Coronary artery (tissue), 2 donors: ENCODE measurements at regions not wholly inside any gene's neighbourhood (a gene's known extent, or its start where the extent isn't known, plus 50 kb on each side); places are given as distances from the start of the nearest gene placed in this dataset.
"Not testable (repeated sequence)": the region's sequence is repeated elsewhere in the genome, so short reads cannot be mapped to it uniquely, and the experiment has no call there.

ENCODE experiments used
- DNase-seq: peaks from one replicate; pipeline ENCODE4 v3.0.0-alpha.2; 2017; ENCODE audit warnings: low spot score
- H3K27ac ChIP-seq, 2 donors: fragments of 200-600 bp; sonication (generic); one replicate each; pipeline ENCODE4 v1.5.1; 2016 to 2019
- H3K4me3 ChIP-seq: fragments of 200-600 bp; sonication (generic); 2 replicates; pipeline ENCODE4 v1.5.1; 2016; ENCODE audit warnings: mild to moderate bottlenecking, moderate library complexity
- TF ChIP-seq, protein P1 (sequence below): fragments of 200-600 bp; sonication (generic); IDR thresholded peaks from one replicate; pipeline ENCODE4 v1.5.1; 2019; ENCODE audit warnings: antibody characterized with exemption

DNA sequence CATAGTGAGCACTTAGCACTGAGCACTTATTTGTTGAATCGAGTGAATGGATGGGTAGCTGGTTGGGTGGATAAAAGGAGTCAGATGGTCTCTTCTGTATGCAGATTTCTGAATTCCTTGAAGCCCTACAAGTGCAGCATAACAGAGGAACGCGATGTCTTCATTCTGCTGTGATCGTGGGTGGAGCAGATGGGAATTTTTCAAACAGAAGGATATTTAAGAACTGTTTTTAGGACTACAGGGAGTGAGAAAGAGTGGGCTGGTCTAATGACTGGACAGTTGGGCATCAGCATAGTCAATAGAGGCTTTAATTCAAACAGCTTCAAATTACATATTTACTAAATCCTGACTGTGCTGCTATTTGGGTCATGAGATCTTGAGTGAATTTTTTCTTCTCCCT, 253.2 kb downstream of the CEMIP2 start:
- DNase-seq, result no peak
- TF ChIP-seq, protein P1, sequence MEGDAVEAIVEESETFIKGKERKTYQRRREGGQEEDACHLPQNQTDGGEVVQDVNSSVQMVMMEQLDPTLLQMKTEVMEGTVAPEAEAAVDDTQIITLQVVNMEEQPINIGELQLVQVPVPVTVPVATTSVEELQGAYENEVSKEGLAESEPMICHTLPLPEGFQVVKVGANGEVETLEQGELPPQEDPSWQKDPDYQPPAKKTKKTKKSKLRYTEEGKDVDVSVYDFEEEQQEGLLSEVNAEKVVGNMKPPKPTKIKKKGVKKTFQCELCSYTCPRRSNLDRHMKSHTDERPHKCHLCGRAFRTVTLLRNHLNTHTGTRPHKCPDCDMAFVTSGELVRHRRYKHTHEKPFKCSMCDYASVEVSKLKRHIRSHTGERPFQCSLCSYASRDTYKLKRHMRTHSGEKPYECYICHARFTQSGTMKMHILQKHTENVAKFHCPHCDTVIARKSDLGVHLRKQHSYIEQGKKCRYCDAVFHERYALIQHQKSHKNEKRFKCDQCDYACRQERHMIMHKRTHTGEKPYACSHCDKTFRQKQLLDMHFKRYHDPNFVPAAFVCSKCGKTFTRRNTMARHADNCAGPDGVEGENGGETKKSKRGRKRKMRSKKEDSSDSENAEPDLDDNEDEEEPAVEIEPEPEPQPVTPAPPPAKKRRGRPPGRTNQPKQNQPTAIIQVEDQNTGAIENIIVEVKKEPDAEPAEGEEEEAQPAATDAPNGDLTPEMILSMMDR, result no peak
- H3K4me3 ChIP-seq, result no peak overlapping the region
- H3K27ac ChIP-seq, result no peak overlapping the region

DNA sequence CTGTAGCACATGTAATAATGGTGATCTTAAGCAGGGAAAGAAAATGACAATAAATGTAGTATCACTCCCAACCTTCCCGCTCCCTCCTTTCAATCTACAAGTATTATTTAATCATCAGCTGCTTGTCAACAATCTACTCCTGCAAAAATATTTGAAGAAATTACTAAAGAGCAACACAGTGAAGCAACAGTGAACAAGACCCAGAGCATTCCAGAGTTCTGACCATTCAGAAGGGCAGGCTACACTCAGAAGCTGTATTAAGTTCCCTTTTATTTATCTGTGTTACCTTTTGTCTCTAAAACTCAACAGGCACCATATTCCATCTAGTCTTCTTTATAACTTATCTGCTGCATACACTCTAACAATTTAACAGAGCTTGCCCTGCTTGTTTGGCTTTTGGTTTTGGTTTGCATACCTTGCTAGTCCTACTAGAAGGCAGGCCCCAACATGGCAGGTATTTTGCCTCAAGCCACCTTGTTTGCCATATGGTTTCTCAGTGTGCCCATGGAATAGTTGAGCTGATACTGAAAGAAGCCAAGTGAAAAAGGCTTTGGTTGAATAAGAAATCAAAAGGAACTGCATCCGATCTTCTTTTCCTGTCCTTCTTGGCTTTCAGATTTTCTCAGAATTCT, 253.9 kb downstream of the CEMIP2 start:
- no peak for DNase-seq
- no peak overlapping the region for H3K27ac ChIP-seq
- TF ChIP-seq, protein P1, result no peak
- no peak overlapping the region for H3K4me3 ChIP-seq

DNA sequence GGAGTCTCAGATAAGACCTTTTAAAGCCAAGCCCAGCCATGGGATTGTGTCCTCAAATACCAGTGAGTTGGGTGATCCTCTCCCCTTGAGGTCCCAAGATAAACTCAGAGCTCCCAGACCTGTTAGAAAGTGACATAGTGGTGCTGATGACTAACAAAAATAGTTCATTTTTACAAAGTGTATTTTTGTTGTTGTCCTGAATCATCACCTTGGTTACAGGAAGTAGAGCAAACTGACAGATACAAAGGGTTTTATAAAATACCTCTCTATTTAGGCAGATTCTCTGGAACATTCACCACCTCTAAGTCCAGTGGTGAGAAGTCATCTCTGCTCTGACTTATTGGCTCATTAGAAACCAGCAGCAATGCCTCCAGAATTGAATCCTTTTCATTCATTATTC, 259.3 kb downstream of the CEMIP2 start:
- Histone ChIP-seq H3K4me3 (no peak overlapping the region), H3K27ac (no peak overlapping the region)
- TF ChIP-seq, protein P1, result no peak
- no peak for DNase-seq

DNA sequence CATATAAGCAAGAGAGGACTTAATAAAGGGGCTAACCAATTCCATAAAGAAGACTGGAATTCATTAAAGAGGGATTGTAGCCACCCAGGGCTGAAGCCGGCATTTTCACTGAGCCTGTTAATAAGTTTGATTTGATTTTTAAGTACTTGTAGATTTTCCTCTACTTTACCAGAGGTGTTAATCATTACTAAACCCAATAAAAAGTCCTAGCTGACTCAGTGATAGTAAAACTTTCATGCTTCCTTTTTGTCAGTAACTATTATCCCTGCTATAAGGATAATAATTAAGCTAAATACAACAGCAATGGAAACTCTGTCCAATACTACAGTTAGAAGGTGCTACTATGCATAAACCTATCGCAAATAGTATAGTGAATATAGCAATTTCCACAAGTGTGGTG, 260.2 kb downstream of the CEMIP2 start:
- not testable (repeated sequence) for H3K4me3 ChIP-seq, H3K27ac ChIP-seq, DNase-seq

DNA sequence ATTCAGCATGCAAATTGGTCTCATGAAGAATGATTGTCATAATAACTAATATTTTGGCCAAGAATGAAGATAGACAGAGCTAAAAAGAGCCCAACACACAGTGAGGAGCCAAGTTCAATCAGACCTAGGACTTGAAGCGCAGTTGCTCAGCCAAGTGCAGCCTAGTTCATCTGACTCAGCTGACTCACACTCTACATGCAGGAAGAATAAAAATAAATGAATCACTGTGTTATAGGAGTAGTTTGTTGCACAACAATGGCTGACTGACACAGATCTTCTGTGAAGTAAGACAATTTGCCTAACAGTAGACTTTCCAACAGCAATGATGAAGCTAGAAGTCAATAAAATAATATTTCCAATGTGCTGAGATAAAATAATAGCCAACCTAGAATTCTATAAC, 261.5 kb downstream of the CEMIP2 start:
- Histone ChIP-seq H3K27ac (no peak overlapping the region), H3K4me3 (no peak overlapping the region)
- no peak for DNase-seq
- TF ChIP-seq, protein P1, result no peak

DNA sequence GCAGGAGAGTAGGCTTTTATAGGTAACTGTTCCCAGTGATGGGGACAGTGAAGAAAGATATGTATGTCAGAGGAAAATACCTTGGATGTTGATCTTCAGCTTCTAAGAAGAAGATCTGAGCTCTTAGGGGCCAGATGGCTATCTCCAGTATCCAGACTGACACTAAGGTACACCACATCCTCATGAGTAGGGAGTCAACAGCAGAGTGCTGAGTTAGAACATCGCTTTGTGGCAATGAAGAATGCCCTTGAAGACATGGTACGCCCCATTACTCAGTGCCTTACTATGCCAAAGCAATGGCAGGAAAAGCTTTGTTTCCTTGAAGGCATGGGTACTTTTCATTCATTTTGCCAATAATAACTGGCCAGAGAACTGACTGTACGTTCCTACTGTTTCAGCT, 263.7 kb downstream of the CEMIP2 start:
- DNase-seq, result no peak
- no peak overlapping the region for H3K4me3 ChIP-seq
- no peak overlapping the region for H3K27ac ChIP-seq
- TF ChIP-seq, protein P1, result no peak

DNA sequence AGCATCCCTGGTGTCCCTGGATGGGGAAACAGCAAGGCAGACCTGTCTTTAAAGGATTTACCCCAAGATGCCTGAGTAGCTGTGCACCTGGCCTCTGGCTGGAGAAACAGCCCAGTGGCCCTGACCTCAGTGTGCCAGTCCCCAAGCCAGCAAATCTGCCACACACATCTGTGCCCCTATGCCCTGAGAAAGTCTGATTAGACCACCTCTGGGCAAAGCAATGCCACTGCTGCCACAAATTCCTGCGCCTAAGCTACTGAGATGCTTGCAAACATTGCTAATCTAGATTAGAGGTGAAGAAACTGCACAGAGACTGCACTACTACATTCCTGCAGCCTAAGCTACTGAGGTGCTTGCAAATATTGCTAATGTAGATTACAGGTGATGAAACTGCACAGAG, 269.6 kb downstream of the CEMIP2 start:
- DNase-seq, result no peak
- Histone ChIP-seq H3K4me3 (no peak overlapping the region), H3K27ac (no peak overlapping the region)
- TF ChIP-seq, protein P1, result no peak

DNA sequence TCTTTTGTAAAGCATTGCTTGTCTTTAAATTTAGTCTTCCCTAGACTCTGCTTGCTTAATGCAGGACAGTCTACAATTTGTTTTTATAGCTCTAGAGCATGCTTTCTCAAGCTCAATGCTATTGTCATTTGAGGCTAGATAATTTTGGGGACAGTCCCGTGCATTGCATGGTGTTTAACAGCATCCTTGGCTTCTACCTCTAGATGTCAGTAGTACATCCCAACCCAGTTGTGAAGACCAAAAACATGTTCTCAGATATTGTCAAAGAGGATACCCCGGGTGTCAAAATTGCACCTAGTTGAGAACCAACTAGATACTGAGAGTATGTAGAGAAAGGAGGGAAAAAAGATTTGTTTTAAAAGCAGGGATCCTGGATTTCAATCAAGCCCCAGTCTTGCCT, 277.5 kb downstream of the CEMIP2 start:
- TF ChIP-seq, protein P1, result no peak
- Histone ChIP-seq H3K4me3 (no peak overlapping the region), H3K27ac (no peak overlapping the region)
- no peak for DNase-seq
